Astrocyte (in vitro differentiated cells and primary cell): ENCODE measurements at regions not wholly inside any gene's neighbourhood (a gene's known extent, or its start where the extent isn't known, plus 50 kb on each side); places are given as distances from the start of the nearest gene placed in this dataset.

Source experiments
- CTCF ChIP-seq: IDR thresholded peaks from 2 replicates; pipeline ENCODE4 v1.5.1; 2011; ENCODE audit warnings: low read depth, mild to moderate bottlenecking, inconsistent platforms, low read length, moderate library complexity; ENCODE audit not compliant: insufficient read depth
- EZH2 ChIP-seq: IDR thresholded peaks from 2 replicates; pipeline ENCODE4 v1.6.1; 2012; ENCODE audit warnings: mild to moderate bottlenecking, low read length, inconsistent platforms; ENCODE audit not compliant: insufficient read depth

- TF ChIP-seq CTCF (no peak), EZH2 (no peak)
These were observed 51.6 kb upstream of the CREB5 start for GRCh38 chr7:28360739-28361138.
